PC-3 (cell line): ENCODE measurements at regions not wholly inside any gene's neighbourhood (a gene's known extent, or its start where the extent isn't known, plus 50 kb on each side); places are given as distances from the start of the nearest gene placed in this dataset.

Experiments used
- ATAC-seq: fragments of 200-7000 bp; cut with Tn5 transposase; 2 replicates; pipeline ENCODE4 v1.9.1; 2020; ENCODE audit warnings: mild to moderate bottlenecking, moderate library complexity
- BruUV-seq: library from RNA; stranded (reverse); fragments of 400-500 nt; replicated peaks from 2 replicates; lab custom pipeline; 2021; lab: Mats Ljungman, UMichigan
- CTCF ChIA-PET: fragments of 300-600 bp; sonication (Branson Sonifier 250); formaldehyde crosslinking; loops from one replicate; lab custom pipeline; 2022; ENCODE audit warnings: antibody characterized with exemption; lab: Charles Lee
- POLR2A ChIA-PET: fragments of 300-600 bp; sonication (Branson Sonifier 250); formaldehyde crosslinking; loops from one replicate; lab custom pipeline; 2022; ENCODE audit warnings: antibody characterized with exemption; ENCODE audit not compliant: unreplicated experiment; lab: Charles Lee
- DNase-seq: peaks from one replicate; pipeline ENCODE4 v3.0.0-alpha.2; 2015
- H2AFZ ChIP-seq: fragments of 300-600 bp; sonication (generic); 2 replicates; pipeline ENCODE4 v1.6.0; 2016; ENCODE audit warnings: antibody characterized with exemption, low read length
- H3F3A ChIP-seq: fragments of 300-600 bp; sonication (generic); one replicate; pipeline ENCODE4 v1.6.0; 2017; ENCODE audit warnings: antibody characterized with exemption, low read length, control low read depth, mild to moderate bottlenecking; ENCODE audit not compliant: unreplicated experiment
- H3K27ac ChIP-seq: fragments of 300-600 bp; sonication (generic); 2 replicates; pipeline ENCODE4 v1.5.1; 2016; ENCODE audit warnings: mild to moderate bottlenecking, low read length
- H3K27me3 ChIP-seq: fragments of 300-600 bp; sonication (generic); 2 replicates; pipeline ENCODE4 v1.6.1; 2016; ENCODE audit warnings: low read length, mixed read lengths
- H3K36me3 ChIP-seq: fragments of 300-600 bp; sonication (generic); 2 replicates; pipeline ENCODE4 v1.6.1; 2016; ENCODE audit warnings: low read depth, mixed run types, low read length, mixed read lengths
- H3K4me1 ChIP-seq: fragments of 300-600 bp; sonication (generic); 2 replicates; pipeline ENCODE4 v1.5.1; 2016; ENCODE audit warnings: low read length; ENCODE audit not compliant: insufficient read depth
- H3K4me2 ChIP-seq: fragments of 300-600 bp; sonication (generic); 2 replicates; pipeline ENCODE4 v1.6.0; 2016; ENCODE audit warnings: low read length
- H3K4me3 ChIP-seq: fragments of 300-600 bp; sonication (generic); 2 replicates; pipeline ENCODE4 v1.5.1; 2016; ENCODE audit warnings: mild to moderate bottlenecking, low read length, mixed read lengths
- H3K79me2 ChIP-seq: fragments of 300-600 bp; sonication (generic); 2 replicates; pipeline ENCODE4 v1.6.1; 2017; ENCODE audit warnings: low read length, mixed read lengths
- H3K9ac ChIP-seq: fragments of 300-600 bp; sonication (generic); 2 replicates; pipeline ENCODE4 v1.6.0; 2016; ENCODE audit warnings: mild to moderate bottlenecking, low read length
- H3K9me2 ChIP-seq: fragments of 300-600 bp; sonication (generic); replicated peaks from 2 replicates; pipeline ENCODE4 v1.6.1; 2016; ENCODE audit warnings: mixed run types, low read length, mixed read lengths
- H3K9me3 ChIP-seq: fragments of 300-600 bp; sonication (generic); 2 replicates; pipeline ENCODE4 v1.6.1; 2016; ENCODE audit warnings: low read length, mixed read lengths
- H4K20me1 ChIP-seq: fragments of 300-600 bp; sonication (generic); 2 replicates; pipeline ENCODE4 v1.6.1; 2016; ENCODE audit warnings: low read length, mixed read lengths
- EZH2 ChIP-seq: fragments of 300-600 bp; sonication (generic); IDR thresholded peaks from one replicate; pipeline ENCODE4 v1.6.1; 2017; ENCODE audit warnings: antibody characterized with exemption, mild to moderate bottlenecking, low read length; ENCODE audit not compliant: unreplicated experiment
- EZH2phosphoT487 ChIP-seq: fragments of 300-600 bp; sonication (generic); IDR thresholded peaks from 2 replicates; pipeline ENCODE4 v1.6.1; 2018; ENCODE audit warnings: mild to moderate bottlenecking, antibody characterized with exemption, low read length, borderline replicate concordance
- intact Hi-C: fragments of 100-400 bp; cut with micrococcal nuclease; formaldehyde crosslinking; loops from 2 replicates; pipeline ENCODE4 v1.9.0; 2023
- TF ChIP-seq, protein P1 (sequence below): fragments of 300-600 bp; sonication (generic); conservative IDR thresholded peaks from 2 replicates; pipeline ENCODE4 v1.5.1; 2017; ENCODE audit warnings: antibody characterized with exemption, low read depth, mild to moderate bottlenecking, low read length

GRCh38 chr6:114404339-114404955 is 61.6 kb upstream of the HS3ST5 start:
- no TSS peak for BruUV-seq
- Histone ChIP-seq H3K9me3 (no peaks in the 10 kb centered on the region), H2AFZ (no peak overlapping the region), H3K9me2 (no peaks in the 10 kb centered on the region), H3K36me3 (no peaks in the 10 kb centered on the region), H3F3A (no peaks in the 10 kb centered on the region), H3K4me3 (no peak overlapping the region), H3K27ac (no peak overlapping the region), H3K9ac (no peak overlapping the region), H4K20me1 (no peaks in the 10 kb centered on the region), H3K27me3 (no peaks in the 10 kb centered on the region), H3K4me1 (no peaks in the 10 kb centered on the region), H3K4me2 (no peak overlapping the region), H3K79me2 (no peaks in the 10 kb centered on the region)
- DNase-seq (no peak), ATAC-seq (no peak)
- intact Hi-C loops, result no loop called here
- CTCF ChIA-PET, result no interaction called here
- TF ChIP-seq EZH2 (no peak), EZH2phosphoT487 (no peak)
- TF ChIP-seq, protein P1, sequence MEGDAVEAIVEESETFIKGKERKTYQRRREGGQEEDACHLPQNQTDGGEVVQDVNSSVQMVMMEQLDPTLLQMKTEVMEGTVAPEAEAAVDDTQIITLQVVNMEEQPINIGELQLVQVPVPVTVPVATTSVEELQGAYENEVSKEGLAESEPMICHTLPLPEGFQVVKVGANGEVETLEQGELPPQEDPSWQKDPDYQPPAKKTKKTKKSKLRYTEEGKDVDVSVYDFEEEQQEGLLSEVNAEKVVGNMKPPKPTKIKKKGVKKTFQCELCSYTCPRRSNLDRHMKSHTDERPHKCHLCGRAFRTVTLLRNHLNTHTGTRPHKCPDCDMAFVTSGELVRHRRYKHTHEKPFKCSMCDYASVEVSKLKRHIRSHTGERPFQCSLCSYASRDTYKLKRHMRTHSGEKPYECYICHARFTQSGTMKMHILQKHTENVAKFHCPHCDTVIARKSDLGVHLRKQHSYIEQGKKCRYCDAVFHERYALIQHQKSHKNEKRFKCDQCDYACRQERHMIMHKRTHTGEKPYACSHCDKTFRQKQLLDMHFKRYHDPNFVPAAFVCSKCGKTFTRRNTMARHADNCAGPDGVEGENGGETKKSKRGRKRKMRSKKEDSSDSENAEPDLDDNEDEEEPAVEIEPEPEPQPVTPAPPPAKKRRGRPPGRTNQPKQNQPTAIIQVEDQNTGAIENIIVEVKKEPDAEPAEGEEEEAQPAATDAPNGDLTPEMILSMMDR, result no peak
- POLR2A ChIA-PET, result no interaction called here

GRCh38 chr6:114403858-114404257 is 61.0 kb upstream of the HS3ST5 start:
- no peak overlapping the region for H3K27ac ChIP-seq
- intact Hi-C loops, result no loop called here
- no peaks in the 10 kb centered on the region for H4K20me1 ChIP-seq
- no peak for TF ChIP-seq EZH2phosphoT487
- TF ChIP-seq, protein P1, result no peak
- no peak for TF ChIP-seq EZH2
- CTCF ChIA-PET, result no interaction called here
- no peaks in the 10 kb centered on the region for H3F3A ChIP-seq
- H3K9me2 ChIP-seq, result no peaks in the 10 kb centered on the region
- DNase-seq (no peak), ATAC-seq (no peak)
- BruUV-seq, result no TSS peak
- H3K36me3 ChIP-seq, result no peaks in the 10 kb centered on the region
- no peak overlapping the region for H3K4me2 ChIP-seq
- H2AFZ ChIP-seq, result no peak overlapping the region
- H3K9me3 ChIP-seq, result no peaks in the 10 kb centered on the region
- H3K4me3 ChIP-seq, result no peak overlapping the region
- H3K79me2 ChIP-seq, result no peaks in the 10 kb centered on the region
- no peaks in the 10 kb centered on the region for H3K27me3 ChIP-seq
- no peak overlapping the region for H3K9ac ChIP-seq
- no peaks in the 10 kb centered on the region for H3K4me1 ChIP-seq
- POLR2A ChIA-PET, result no interaction called here

- H3K27me3 ChIP-seq, result no peaks in the 10 kb centered on the region
- no peak overlapping the region for H3K9ac ChIP-seq
- intact Hi-C loops, result no loop called here
- no peak for ATAC-seq
- no peak overlapping the region for H2AFZ ChIP-seq
- no peaks in the 10 kb centered on the region for H3K9me2 ChIP-seq
- no peaks in the 10 kb centered on the region for H3K9me3 ChIP-seq
- H3K27ac ChIP-seq, result no peak overlapping the region
- no peak overlapping the region for H3K4me2 ChIP-seq
- no peaks in the 10 kb centered on the region for H3F3A ChIP-seq
- H3K79me2 ChIP-seq, result no peaks in the 10 kb centered on the region
- no peaks in the 10 kb centered on the region for H3K36me3 ChIP-seq
- H4K20me1 ChIP-seq, result no peaks in the 10 kb centered on the region
- TF ChIP-seq, protein P1, result no peak
- TF ChIP-seq EZH2phosphoT487 (no peak), EZH2 (no peak)
- CTCF ChIA-PET, result no interaction called here
- no TSS peak for BruUV-seq
- no peaks in the 10 kb centered on the region for H3K4me1 ChIP-seq
- POLR2A ChIA-PET, result no interaction called here
- no peak overlapping the region for H3K4me3 ChIP-seq
- no peak for DNase-seq
Observed at GRCh38 chr6:114398481-114398880, 55.7 kb upstream of the HS3ST5 start.
